Inferior parietal cortex (tissue), 1 donor: ENCODE measurements at regions not wholly inside any gene's neighbourhood (a gene's known extent, or its start where the extent isn't known, plus 50 kb on each side); places are given as distances from the start of the nearest gene placed in this dataset.
"Not testable (repeated sequence)": the region's sequence is repeated elsewhere in the genome, so short reads cannot be mapped to it uniquely, and the experiment has no call there.

Experiments
- DNase-seq: peaks from one replicate; pipeline ENCODE4 v3.0.0-alpha.2; 2016; ENCODE audit errors: extremely low spot score

- DNase-seq: no peak
Observed at GRCh38 chr1:61028136-61028535, 54.2 kb upstream of the NFIA start.

- not testable (repeated sequence) for DNase-seq
Observed at GRCh38 chr1:61018068-61018467, 64.3 kb upstream of the NFIA start.

GRCh38 chr1:61017651-61018050 is 64.7 kb upstream of the NFIA start:
- no peak for DNase-seq

- no peak for DNase-seq
Observed at GRCh38 chr1:61013946-61014667, 68.3 kb upstream of the NFIA start.

GRCh38 chr1:61013189-61013945 is 69.0 kb upstream of the NFIA start:
- peak; percentile 19 for DNase-seq

GRCh38 chr1:61012341-61012761 is 70.0 kb upstream of the NFIA start:
- DNase-seq: no peak

- no peak for DNase-seq
Observed at GRCh38 chr1:61011561-61012263, 70.6 kb upstream of the NFIA start.

- DNase-seq: no peak
Observed at GRCh38 chr1:61007534-61008364, 74.6 kb upstream of the NFIA start.

- no peak for DNase-seq
Observed at GRCh38 chr1:61005614-61006580, 76.5 kb upstream of the NFIA start.

- DNase-seq: no peak
Observed at GRCh38 chr1:61004262-61005003, 77.9 kb upstream of the NFIA start.

GRCh38 chr1:61000327-61000726 is 82.0 kb upstream of the NFIA start:
- DNase-seq: no peak

- no peak for DNase-seq
Observed at GRCh38 chr1:60998786-60999185, 83.6 kb upstream of the NFIA start.

- DNase-seq: no peak
Observed at GRCh38 chr1:60994828-60995492, 87.4 kb upstream of the NFIA start.

GRCh38 chr1:60994369-60994768 is 88.0 kb upstream of the NFIA start:
- DNase-seq: no peak

GRCh38 chr1:60992165-60992564 is 90.2 kb upstream of the NFIA start:
- DNase-seq: no peak

GRCh38 chr1:60990714-60991090 is 91.7 kb upstream of the NFIA start:
- no peak for DNase-seq

- DNase-seq: no peak
Observed at GRCh38 chr1:60989749-60990713, 92.3 kb upstream of the NFIA start.

- DNase-seq: no peak
Observed at GRCh38 chr1:60988891-60989290, 93.5 kb upstream of the NFIA start.
